ENCODE measurements at regions not wholly inside any gene's neighbourhood (a gene's known extent, or its start where the extent isn't known, plus 50 kb on each side); places are given as distances from the start of the nearest gene placed in this dataset.

DNA sequence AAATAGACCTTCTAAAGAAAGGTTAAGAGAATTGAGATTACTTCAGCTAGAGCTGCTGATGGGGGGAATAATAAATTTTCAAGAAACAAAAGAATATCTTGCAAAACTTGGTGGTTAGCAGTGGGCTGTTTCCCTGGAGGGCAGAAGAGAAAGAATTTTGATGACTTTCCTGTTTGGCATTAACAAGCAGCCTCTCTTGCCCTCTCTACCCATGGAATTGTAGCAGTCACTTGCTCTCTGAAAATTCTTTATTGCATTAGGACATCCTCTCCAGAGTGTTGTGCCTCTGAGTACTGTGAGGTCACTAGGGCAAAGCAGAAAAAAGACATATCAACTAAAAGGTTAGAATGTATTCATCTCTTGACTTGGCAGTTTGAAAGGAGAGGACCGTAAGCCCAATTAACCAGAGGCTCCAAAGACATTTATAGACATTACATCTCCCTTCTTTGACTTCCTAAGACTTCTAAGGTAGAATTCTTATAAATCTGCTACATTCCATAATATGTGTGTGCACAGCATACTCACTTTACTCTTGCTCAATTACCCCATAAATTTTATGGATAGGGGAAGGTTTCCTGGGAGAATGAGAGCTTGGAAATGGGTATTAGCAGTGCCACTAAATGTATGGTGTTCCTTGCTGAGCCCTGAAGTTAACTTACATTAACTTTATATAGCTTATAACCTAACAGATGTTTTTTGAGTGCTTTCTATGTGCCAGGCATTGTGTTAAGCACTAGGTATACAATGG, 215.3 kb downstream of the KIF20B start:
- TF ChIP-seq, protein P1, sequence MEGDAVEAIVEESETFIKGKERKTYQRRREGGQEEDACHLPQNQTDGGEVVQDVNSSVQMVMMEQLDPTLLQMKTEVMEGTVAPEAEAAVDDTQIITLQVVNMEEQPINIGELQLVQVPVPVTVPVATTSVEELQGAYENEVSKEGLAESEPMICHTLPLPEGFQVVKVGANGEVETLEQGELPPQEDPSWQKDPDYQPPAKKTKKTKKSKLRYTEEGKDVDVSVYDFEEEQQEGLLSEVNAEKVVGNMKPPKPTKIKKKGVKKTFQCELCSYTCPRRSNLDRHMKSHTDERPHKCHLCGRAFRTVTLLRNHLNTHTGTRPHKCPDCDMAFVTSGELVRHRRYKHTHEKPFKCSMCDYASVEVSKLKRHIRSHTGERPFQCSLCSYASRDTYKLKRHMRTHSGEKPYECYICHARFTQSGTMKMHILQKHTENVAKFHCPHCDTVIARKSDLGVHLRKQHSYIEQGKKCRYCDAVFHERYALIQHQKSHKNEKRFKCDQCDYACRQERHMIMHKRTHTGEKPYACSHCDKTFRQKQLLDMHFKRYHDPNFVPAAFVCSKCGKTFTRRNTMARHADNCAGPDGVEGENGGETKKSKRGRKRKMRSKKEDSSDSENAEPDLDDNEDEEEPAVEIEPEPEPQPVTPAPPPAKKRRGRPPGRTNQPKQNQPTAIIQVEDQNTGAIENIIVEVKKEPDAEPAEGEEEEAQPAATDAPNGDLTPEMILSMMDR (IDR thresholded peaks at IDR 0.05), result no peak
- no peak for TF ChIP-seq EP300 (IDR thresholded peaks at IDR 0.05)
